H9 (cell line): ENCODE measurements at regions not wholly inside any gene's neighbourhood (a gene's known extent, or its start where the extent isn't known, plus 50 kb on each side); places are given as distances from the start of the nearest gene placed in this dataset.

Experiments
- DNase-seq: peaks from one replicate; pipeline ENCODE4 v3.0.0-alpha.2; 2017
- H2AFZ ChIP-seq: one replicate; pipeline ENCODE4 v1.6.1; 2013; ENCODE audit warnings: mild to moderate bottlenecking, low read length, control low read depth, moderate library complexity
- H2AK5ac ChIP-seq: 2 replicates; pipeline ENCODE4 v1.6.1; 2013; ENCODE audit warnings: low read length, control low read depth, mixed read lengths; ENCODE audit not compliant: insufficient read length
- H2BK120ac ChIP-seq: one replicate; pipeline ENCODE4 v1.6.1; 2013; ENCODE audit warnings: low read depth, mild to moderate bottlenecking, low read length, control low read depth, inconsistent platforms; ENCODE audit not compliant: poor library complexity, severe bottlenecking
- H2BK12ac ChIP-seq: 2 replicates; pipeline ENCODE4 v1.6.1; 2013; ENCODE audit warnings: low read length, control low read depth, mixed read lengths, low read depth; ENCODE audit not compliant: insufficient read length
- H2BK15ac ChIP-seq: 2 replicates; pipeline ENCODE4 v1.6.1; 2013; ENCODE audit warnings: low read depth, low read length, control low read depth
- H2BK20ac ChIP-seq: one replicate; pipeline ENCODE4 v1.6.1; 2013; ENCODE audit warnings: low read depth, mild to moderate bottlenecking, low read length, control low read depth, inconsistent platforms; ENCODE audit not compliant: poor library complexity, severe bottlenecking
- H2BK5ac ChIP-seq: 2 replicates; pipeline ENCODE4 v1.6.1; 2013; ENCODE audit warnings: low read length, control low read depth, mixed read lengths; ENCODE audit not compliant: insufficient read length
- H3K14ac ChIP-seq: 2 replicates; pipeline ENCODE4 v1.6.1; 2013; ENCODE audit warnings: low read length, control low read depth; ENCODE audit not compliant: insufficient read depth
- H3K18ac ChIP-seq: 2 replicates; pipeline ENCODE4 v1.6.1; 2013; ENCODE audit warnings: low read depth, mild to moderate bottlenecking, mixed read lengths, low read length, control low read depth; ENCODE audit not compliant: insufficient read length
- H3K23ac ChIP-seq: 2 replicates; pipeline ENCODE4 v1.6.1; 2013; ENCODE audit warnings: low read length, control low read depth, mixed read lengths, low read depth; ENCODE audit not compliant: insufficient read length
- H3K23me2 ChIP-seq: 2 replicates; pipeline ENCODE4 v1.6.1; 2013; ENCODE audit warnings: low read depth, mild to moderate bottlenecking, mixed read lengths, low read length, control low read depth; ENCODE audit not compliant: insufficient read length, poor library complexity, severe bottlenecking
- H3K27ac ChIP-seq: 2 replicates; pipeline ENCODE4 v1.5.1; 2013; ENCODE audit warnings: low read length, control low read depth, mixed read lengths, low read depth; ENCODE audit not compliant: insufficient read length
- H3K27me3 ChIP-seq: 2 replicates; pipeline ENCODE4 v1.6.1; 2013; ENCODE audit warnings: low read length, control low read depth, inconsistent platforms; ENCODE audit not compliant: insufficient read depth
- H3K4ac ChIP-seq: 2 replicates; pipeline ENCODE4 v1.6.1; 2013; ENCODE audit warnings: low read depth, mild to moderate bottlenecking, control low read depth, inconsistent platforms, low read length, moderate library complexity
- H3K4me1 ChIP-seq: 2 replicates; pipeline ENCODE4 v1.6.1; 2013; ENCODE audit warnings: low read length, control low read depth, inconsistent platforms; ENCODE audit not compliant: insufficient read depth
- H3K4me2 ChIP-seq: 2 replicates; pipeline ENCODE4 v1.6.1; 2013; ENCODE audit warnings: low read length, control low read depth, mixed read lengths; ENCODE audit not compliant: insufficient read length, insufficient read depth
- H3K56ac ChIP-seq: 2 replicates; pipeline ENCODE4 v1.6.1; 2013; ENCODE audit warnings: low read depth, mild to moderate bottlenecking, mixed read lengths, low read length, control low read depth; ENCODE audit not compliant: insufficient read length
- H3K79me1 ChIP-seq: 2 replicates; pipeline ENCODE4 v1.6.1; 2013; ENCODE audit warnings: low read depth, mild to moderate bottlenecking, moderate library complexity, low read length, control low read depth, inconsistent platforms; ENCODE audit not compliant: insufficient read depth, poor library complexity, severe bottlenecking
- H3K79me2 ChIP-seq: 2 replicates; pipeline ENCODE4 v1.6.1; 2013; ENCODE audit warnings: low read length, control low read depth, inconsistent platforms; ENCODE audit not compliant: insufficient read depth
- H3K9ac ChIP-seq: 2 replicates; pipeline ENCODE4 v1.6.1; 2013; ENCODE audit warnings: low read length, control low read depth, mixed read lengths; ENCODE audit not compliant: insufficient read length; ENCODE audit errors: extremely low read depth
- H3K9me3 ChIP-seq: one replicate; pipeline ENCODE4 v1.6.1; 2013; ENCODE audit warnings: low read depth, low read length, inconsistent platforms; ENCODE audit not compliant: control insufficient read depth
- H3T11ph ChIP-seq: one replicate; pipeline ENCODE4 v1.6.1; 2013; ENCODE audit warnings: mild to moderate bottlenecking, low read length, control low read depth, inconsistent platforms
- H4K20me1 ChIP-seq: one replicate; pipeline ENCODE4 v1.6.1; 2013; ENCODE audit not compliant: control insufficient read depth, insufficient read length, insufficient read depth
- H4K5ac ChIP-seq: 2 replicates; pipeline ENCODE4 v1.6.1; 2013; ENCODE audit warnings: low read depth, mild to moderate bottlenecking, mixed read lengths, low read length, control low read depth; ENCODE audit not compliant: insufficient read length
- H4K8ac ChIP-seq: replicated peaks from 2 replicates; pipeline ENCODE4 v1.6.1; 2013; ENCODE audit warnings: low read length, control low read depth, mixed read lengths, low read depth; ENCODE audit not compliant: insufficient read length
- H4K91ac ChIP-seq: 2 replicates; pipeline ENCODE4 v1.6.1; 2013; ENCODE audit warnings: low read depth, mild to moderate bottlenecking, moderate library complexity, mixed read lengths, low read length, control low read depth; ENCODE audit not compliant: insufficient read length
- H3K27ac Mint-ChIP-seq, 3 experiments: 2 replicates in 2 of 3; 3 replicates in 1 of 3; pipeline ENCODE4 v1.8.0; 2020 to 2021; ENCODE audit warnings: mixed read lengths in 3 of 3, mild to moderate bottlenecking in 1 of 3, moderate library complexity in 1 of 3
- H3K27me3 Mint-ChIP-seq: 2 replicates; pipeline ENCODE4 v1.8.0; 2021; ENCODE audit warnings: low read depth, mild to moderate bottlenecking, moderate library complexity, mixed read lengths
- H3K36me3 Mint-ChIP-seq, 3 experiments: 2 replicates in 2 of 3; 3 replicates in 1 of 3; pipeline ENCODE4 v1.8.0; 2020 to 2021; ENCODE audit warnings: low read depth in 3 of 3, mixed read lengths in 3 of 3; ENCODE audit not compliant: insufficient read depth in 1 of 3
- H3K4me1 Mint-ChIP-seq, 2 experiments: 2 replicates each; pipeline ENCODE4 v1.8.0; 2020; ENCODE audit warnings: mixed read lengths in 2 of 2
- H3K4me3 Mint-ChIP-seq, 2 experiments: 2 replicates in 1 of 2; 3 replicates in 1 of 2; pipeline ENCODE4 v1.8.0; 2020 to 2021; ENCODE audit warnings: mild to moderate bottlenecking in 2 of 2, mixed read lengths in 2 of 2, moderate library complexity in 1 of 2
- H3K9me3 Mint-ChIP-seq, 2 experiments: 2 replicates in 1 of 2; 3 replicates in 1 of 2; pipeline ENCODE4 v1.8.0; 2020; ENCODE audit warnings: mild to moderate bottlenecking in 2 of 2, mixed read lengths in 2 of 2, moderate library complexity in 1 of 2
- WGBS: extraction: QIAGEN DNeasy Blood & Tissue Kit; methylation state at CpG from one replicate; pipeline ENCODE4 v1.1.7; 2013; ENCODE audit warnings: missing lambda C conversion rate, low lambda C conversion rate, mixed read lengths; ENCODE audit not compliant: insufficient read length; ENCODE audit errors: extremely low coverage; 5-methylcytosine and 5-hydroxymethylcytosine counted together
- TF ChIP-seq, protein P1 (sequence below): fragments of 200-600 bp; sonication (generic); conservative IDR thresholded peaks from 3 replicates; pipeline ENCODE4 v1.8.0; 2021; ENCODE audit warnings: antibody characterized with exemption, mild to moderate bottlenecking

DNA sequence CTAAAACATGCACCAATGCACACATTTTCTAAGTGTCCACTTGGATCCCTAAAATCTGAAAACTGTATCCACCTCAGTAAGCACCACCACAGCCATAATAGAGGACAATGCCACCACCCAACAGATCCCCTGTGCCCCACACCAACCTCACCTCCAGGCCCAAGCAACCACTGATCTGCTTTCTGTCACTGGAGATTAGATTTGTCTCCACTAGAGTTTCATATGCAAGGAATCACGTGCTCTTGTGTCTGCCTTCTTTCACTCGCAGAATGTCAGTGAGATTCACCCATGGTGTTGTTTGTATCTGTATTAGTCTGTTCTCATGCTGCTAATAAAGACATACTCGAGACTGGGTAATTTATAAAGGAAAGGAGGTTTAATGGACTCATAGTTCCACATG is 216.1 kb upstream of the WWC1 start:
- H3K4me1 Mint-ChIP-seq: peaks cover 3 to 4% of the 10 kb centered on the region in 2 experiments; a peak in 2 of 4 replicates

More for the DNA sequence above, 216.1 kb upstream of the WWC1 start:
- Histone ChIP-seq H2BK12ac (no peak overlapping the region), H3K4ac (no peak overlapping the region), H4K20me1 (no peaks in the 10 kb centered on the region), H3T11ph (no peak overlapping the region), H3K18ac (no peak overlapping the region), H2BK5ac (no peak overlapping the region), H2AFZ (no peak overlapping the region), H3K4me1 (no peaks in the 10 kb centered on the region; the same call in 1 of the 2 replicates), H3K14ac (no peak overlapping the region), H3K9me3 (no peaks in the 10 kb centered on the region), H4K5ac (no peak overlapping the region), H2AK5ac (no peak overlapping the region), H2BK120ac (no peak overlapping the region), H3K4me2 (no peak overlapping the region), H4K91ac (no peak overlapping the region), H2BK20ac (no peak overlapping the region), H3K27me3 (no peaks in the 10 kb centered on the region), H3K23ac (no peak overlapping the region), H3K27ac (no peak overlapping the region), H3K79me1 (no peaks in the 10 kb centered on the region), H3K56ac (no peak overlapping the region), H3K79me2 (no peaks in the 10 kb centered on the region), H3K23me2 (no peaks in the 10 kb centered on the region), H4K8ac (no peak overlapping the region), H3K9ac (no peak overlapping the region), H2BK15ac (no peak overlapping the region)
- Mint-ChIP-seq H3K27me3 (peaks cover 11% of the 10 kb centered on the region), H3K27ac (no peak overlapping the region), H3K4me3 (no peak overlapping the region), H3K36me3 (no peaks in the 10 kb centered on the region; a peak in 1 of 7 replicates), H3K9me3 (peaks cover 0 to 2% of the 10 kb centered on the region in 2 experiments; a peak in 2 of 5 replicates)
- no peak for DNase-seq
- WGBS: no CpG with 5 or more reads among the region's 3 CpGs
- TF ChIP-seq, protein P1, sequence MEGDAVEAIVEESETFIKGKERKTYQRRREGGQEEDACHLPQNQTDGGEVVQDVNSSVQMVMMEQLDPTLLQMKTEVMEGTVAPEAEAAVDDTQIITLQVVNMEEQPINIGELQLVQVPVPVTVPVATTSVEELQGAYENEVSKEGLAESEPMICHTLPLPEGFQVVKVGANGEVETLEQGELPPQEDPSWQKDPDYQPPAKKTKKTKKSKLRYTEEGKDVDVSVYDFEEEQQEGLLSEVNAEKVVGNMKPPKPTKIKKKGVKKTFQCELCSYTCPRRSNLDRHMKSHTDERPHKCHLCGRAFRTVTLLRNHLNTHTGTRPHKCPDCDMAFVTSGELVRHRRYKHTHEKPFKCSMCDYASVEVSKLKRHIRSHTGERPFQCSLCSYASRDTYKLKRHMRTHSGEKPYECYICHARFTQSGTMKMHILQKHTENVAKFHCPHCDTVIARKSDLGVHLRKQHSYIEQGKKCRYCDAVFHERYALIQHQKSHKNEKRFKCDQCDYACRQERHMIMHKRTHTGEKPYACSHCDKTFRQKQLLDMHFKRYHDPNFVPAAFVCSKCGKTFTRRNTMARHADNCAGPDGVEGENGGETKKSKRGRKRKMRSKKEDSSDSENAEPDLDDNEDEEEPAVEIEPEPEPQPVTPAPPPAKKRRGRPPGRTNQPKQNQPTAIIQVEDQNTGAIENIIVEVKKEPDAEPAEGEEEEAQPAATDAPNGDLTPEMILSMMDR: no peak
